GM10266 (cell line): ENCODE measurements at regions not wholly inside any gene's neighbourhood (a gene's known extent, or its start where the extent isn't known, plus 50 kb on each side); places are given as distances from the start of the nearest gene placed in this dataset.
"Not testable (repeated sequence)": the region's sequence is repeated elsewhere in the genome, so short reads cannot be mapped to it uniquely, and the experiment has no call there.

Experiments used
- DNase-seq: peaks from one replicate; pipeline ENCODE4 v3.0.0; 2012; ENCODE audit errors: extremely low spot score
- TF ChIP-seq, protein P1 (sequence below): IDR thresholded peaks from 2 replicates; pipeline ENCODE4 v1.5.1; 2012; ENCODE audit warnings: mild to moderate bottlenecking, low read depth; ENCODE audit not compliant: control insufficient read depth, insufficient read depth; ENCODE audit errors: missing control alignments

DNA sequence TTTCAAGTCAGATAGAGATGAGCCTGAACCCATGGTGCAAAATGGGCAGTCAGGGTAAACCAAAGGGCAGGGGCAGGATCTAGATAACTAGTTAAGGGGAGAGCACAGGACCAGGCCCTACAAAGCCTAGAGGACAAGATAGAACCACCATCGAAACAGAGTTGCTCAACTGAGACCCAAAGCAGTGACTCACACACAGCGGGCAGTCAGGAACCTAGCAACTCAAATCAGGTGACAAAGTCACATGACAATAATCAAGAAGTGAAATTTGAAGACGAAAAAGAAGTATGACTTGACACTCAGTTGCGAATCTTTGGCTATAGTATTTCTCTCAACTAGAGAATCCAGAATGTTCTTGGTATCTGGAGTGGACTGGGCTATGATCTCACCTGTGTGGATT lies 136.0 kb upstream of the PTPRG start:
- no peak for DNase-seq
- TF ChIP-seq, protein P1, sequence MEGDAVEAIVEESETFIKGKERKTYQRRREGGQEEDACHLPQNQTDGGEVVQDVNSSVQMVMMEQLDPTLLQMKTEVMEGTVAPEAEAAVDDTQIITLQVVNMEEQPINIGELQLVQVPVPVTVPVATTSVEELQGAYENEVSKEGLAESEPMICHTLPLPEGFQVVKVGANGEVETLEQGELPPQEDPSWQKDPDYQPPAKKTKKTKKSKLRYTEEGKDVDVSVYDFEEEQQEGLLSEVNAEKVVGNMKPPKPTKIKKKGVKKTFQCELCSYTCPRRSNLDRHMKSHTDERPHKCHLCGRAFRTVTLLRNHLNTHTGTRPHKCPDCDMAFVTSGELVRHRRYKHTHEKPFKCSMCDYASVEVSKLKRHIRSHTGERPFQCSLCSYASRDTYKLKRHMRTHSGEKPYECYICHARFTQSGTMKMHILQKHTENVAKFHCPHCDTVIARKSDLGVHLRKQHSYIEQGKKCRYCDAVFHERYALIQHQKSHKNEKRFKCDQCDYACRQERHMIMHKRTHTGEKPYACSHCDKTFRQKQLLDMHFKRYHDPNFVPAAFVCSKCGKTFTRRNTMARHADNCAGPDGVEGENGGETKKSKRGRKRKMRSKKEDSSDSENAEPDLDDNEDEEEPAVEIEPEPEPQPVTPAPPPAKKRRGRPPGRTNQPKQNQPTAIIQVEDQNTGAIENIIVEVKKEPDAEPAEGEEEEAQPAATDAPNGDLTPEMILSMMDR: no peak

DNA sequence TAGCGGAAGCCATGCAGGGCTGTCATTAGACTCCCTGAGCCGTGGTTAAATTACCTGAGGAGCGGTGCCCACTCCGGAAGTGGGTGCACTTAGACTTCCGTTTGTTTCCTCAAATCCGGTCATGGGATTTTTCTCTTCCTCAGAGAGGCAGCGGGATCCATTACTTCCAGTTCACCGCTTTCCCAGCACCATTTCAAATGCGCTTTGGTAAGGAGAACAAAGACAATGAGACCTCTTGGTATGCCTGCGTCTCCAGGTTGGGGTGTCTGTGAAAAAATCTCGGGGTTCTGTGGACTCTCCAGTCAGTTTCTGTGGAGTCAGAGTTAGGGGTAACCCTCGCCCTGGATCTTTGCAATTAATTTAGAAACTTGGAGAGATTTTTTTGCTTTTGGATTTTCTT lies 132.3 kb upstream of the PTPRG start:
- no peak for DNase-seq
- TF ChIP-seq, protein P1: no peak

DNA sequence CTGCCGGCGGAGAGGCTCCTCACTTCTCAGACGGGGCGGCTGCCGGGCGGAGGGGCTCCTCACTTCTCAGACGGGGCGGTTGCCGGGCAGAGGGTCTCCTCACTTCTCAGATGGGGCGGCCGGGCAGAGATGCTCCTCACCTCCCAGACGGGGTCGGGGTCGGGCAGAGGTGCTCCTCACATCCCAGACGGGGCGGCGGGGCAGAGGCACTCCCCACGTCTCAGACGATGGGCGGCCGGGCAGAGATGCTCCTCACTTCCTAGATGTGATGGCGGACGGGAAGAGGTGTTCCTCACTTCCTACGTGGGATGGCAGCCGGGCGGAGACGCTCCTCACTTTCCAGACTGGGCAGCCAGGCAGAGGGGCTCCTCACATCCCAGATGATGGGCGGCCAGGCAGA lies 126.5 kb upstream of the PTPRG start:
- DNase-seq: not testable (repeated sequence)

DNA sequence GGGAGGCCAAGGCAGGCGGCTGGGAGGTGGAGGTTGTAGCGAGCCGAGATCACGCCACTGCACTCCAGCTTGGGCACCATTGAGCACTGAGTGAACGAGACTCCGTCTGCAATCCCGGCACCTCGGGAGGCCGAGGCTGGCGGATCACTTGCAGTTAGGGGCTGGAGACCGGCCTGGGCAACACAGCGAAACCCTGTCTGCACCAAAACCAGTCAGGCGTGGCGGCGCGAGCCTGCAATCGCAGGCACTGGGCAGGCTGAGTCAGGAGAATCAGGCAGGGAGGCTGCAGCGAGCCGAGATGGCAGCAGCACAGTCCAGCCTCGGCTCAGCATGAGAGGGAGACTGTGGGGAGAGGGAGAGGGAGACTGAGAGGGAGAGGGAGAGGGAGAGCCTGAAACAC lies 126.0 kb upstream of the PTPRG start:
- not testable (repeated sequence) for DNase-seq

DNA sequence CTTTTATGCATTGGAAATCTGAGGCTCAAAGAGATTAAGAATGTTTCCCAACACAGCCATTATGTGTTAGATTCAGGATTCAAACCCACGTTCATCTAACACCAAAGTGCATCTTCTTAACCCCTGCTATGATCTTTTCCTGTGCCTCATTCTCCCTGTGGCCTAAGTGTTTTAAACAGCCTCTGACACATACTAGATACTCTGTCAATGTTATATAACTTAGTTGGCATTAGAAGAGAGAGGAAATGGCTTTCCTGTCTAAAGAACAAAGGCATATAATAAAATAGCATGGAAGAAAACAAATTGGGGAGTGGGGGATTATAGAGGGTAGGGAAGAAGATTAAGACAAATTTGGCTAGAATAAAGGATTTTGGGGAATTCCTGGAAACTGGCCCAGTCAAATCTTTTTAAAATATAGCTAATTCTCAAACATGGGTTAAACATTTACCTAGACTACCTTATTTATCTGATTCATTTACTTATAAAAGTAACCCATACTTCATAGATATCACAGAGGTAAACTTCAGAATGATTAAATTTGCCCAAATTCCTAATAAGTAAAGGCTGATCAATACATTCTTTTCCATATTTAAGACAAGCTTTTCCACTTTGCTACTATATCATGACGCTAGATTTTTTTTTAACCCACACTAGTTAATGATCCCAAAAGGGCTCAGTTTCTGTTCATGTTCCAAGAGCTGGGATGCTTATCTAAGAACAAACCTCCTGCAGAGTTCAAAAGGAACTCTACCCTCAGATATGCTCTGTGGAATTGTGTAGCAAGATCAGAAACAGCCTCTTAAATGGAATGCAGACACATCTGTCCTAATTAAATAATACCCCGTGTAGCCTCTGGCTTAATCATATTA lies 122.9 kb upstream of the PTPRG start:
- TF ChIP-seq, protein P1: no peak
- no peak for DNase-seq

DNA sequence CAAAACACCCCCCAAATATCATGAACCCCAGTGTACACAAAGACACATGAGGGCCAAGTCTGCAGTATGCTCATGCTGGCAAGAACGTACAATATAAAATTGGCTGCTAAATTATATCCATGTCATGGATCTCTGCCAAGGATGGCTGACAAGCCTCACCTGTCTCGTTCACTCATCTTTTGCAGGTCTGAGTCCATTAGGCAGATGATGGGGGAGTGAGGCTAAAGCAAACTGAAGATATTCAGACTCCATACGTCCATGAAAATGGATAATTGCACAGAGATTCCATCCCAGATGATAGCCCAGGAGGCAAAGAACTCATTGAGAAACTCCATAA lies 122.3 kb upstream of the PTPRG start:
- TF ChIP-seq, protein P1: no peak
- DNase-seq: no peak

DNA sequence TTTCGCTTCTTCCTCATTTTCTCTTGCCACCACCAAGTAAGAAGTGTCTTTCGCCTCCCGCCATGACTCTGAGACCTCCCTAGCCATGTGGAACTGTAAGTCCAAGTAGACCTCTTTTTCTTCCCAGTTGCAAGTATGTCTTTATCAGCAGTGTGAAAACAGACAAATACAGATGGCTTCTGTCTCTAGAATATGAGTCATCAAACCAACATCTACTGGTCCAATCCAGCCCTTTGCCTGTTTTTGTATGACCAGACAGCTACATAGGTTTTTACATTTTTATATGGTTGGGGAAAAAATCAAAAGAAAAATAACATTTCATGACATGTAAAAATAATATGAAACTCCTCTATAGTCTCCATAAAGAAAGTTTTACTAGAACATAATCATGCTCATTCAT lies 118.7 kb upstream of the PTPRG start:
- TF ChIP-seq, protein P1: no peak
- no peak for DNase-seq

DNA sequence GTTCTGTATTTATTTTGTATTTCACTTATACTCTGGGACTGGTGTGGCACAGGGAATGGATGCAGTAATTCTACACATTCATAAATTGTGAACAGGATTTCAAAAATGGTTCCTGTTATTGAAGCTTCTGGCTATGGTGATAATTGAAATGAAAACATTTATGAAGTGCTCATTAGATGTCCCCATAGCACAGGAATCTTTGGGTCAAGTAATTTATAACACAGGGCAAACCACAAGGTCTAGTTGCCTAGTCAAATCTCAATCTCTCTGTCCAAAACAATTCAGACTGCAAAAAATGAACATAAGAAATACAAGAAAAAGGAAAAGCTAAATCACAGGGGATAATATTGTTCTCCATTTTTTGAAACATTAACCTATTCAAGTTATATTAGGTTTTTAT lies 117.5 kb upstream of the PTPRG start:
- no peak for DNase-seq
- TF ChIP-seq, protein P1: no peak
